A204.1 (cell line): ENCODE measurements at regions not wholly inside any gene's neighbourhood (a gene's known extent, or its start where the extent isn't known, plus 50 kb on each side); places are given as distances from the start of the nearest gene placed in this dataset.
"Not testable (repeated sequence)": the region's sequence is repeated elsewhere in the genome, so short reads cannot be mapped to it uniquely, and the experiment has no call there.

ENCODE experiments used
- FAIRE-seq: peaks from 2 replicates; lab custom pipeline; 2012; peaks lifted over from hg19 to GRCh38; lab: Jason Lieb, UNC

DNA sequence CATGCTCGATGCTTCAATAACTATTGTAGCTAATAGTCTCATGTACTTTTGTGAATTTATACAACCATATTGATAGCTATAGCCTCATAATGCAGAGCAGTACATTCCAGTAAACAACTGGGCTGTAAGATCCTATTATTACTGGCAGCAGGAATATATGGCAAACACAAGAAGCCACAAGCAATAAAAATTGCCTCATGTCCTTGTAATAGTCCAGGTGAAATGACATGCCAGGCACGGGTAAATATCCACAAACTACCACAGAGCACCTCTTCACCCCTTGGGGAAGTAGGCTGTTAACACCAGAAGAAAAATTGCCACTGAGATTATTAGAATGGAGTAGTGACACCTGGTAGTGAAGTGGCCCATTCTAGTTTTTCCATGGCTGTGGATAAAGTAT, 158.3 kb downstream of the MTX2 start:
- no peak for FAIRE-seq

DNA sequence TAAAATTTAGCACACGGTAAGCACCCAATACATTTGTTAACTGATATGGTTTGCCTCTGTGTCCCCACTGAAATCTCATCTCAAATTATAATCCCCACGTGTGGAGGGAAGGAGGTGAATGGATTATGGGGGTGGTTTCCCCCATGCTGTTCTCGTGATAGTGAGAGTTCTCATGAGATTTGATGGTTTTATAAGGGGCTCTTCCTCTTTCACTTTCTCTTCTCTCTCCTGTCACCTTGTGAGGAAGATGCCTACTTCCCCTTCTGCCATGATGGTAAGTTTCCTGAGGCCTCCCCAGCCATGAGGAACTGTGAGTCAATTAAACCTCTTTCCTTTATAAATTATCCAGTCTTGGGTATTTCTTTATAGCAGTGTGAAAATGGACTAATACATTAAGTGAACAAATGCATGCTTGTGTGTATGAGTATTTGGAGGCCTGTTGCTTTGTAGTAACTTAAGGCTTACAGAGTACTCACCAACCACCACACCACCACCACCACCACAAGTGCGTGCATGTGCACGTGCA, 159.8 kb downstream of the MTX2 start:
- FAIRE-seq: not testable (repeated sequence)

DNA sequence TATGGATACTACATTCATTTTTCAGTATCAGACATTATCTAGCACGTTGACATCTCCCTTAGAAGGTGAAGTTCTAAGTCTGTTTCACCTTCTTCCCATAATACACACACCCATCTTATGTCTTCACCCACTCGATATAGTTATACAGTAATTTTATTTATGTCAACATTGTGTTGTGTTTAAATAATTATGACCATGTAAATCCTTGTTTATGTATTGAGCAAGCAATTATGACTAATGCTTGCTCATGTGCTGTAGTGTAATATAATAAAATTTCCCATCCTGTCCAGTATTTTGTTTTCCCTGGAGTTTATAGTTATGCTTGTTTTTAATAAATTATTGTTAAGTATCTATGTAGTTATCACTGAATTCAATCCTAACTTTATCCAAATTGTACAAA, 163.2 kb downstream of the MTX2 start:
- no peak for FAIRE-seq

DNA sequence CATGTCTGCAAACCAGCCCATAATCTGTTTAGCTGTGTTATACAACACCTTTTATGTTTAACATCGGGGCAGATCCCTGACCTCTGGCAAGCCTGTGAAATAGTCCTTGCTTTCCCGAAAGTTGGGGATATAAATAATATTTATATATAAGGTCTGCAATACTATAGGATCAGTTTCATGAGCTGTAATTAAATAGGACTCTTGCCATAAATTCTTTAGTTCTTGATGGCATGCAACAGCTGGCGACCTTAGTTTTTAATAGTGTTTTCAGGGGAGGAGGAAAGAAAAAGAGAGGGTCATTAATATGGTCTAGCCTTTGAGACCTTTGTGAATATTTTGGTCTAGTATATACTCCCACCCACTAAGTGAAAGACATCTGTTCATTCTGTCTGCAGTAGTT, 166.5 kb downstream of the MTX2 start:
- no peak for FAIRE-seq

DNA sequence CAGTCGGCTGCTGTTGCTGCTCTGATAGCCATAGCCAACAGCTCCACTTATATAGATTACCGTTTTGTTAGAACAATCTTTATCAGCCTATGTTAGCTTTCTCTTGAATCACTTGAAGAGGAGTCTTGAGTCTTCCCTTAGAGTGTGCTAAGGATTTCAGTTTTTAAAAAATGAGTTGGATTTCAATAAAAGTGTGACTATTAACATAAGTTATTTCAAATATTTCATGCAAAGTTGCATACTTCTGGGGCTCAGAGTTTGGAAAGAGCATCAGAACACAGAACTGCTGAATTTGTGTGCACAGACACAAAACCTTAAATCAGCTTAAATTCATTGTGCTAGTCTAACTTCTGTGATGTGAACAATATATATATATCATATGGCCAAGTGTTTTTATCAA, 174.7 kb downstream of the MTX2 start:
- no peak for FAIRE-seq

DNA sequence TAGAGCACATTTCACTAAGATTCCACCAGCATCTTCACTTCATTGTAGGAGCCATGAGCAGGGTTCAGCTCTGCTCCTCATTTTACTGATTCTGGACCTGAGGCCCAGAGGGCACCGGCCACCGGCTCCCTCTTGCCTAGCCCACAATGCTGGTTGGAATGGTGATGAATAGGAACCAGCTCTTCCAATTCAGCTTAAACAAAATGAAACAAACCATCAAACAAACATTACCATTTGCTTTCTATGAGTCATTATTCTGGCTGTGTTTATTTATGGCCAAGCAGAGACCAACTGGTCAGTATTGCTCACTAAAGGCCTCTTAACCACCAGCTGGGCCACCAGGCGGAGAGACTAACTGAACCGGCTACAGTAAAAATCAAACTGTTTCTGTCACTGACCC, 176.7 kb downstream of the MTX2 start:
- no peak for FAIRE-seq

DNA sequence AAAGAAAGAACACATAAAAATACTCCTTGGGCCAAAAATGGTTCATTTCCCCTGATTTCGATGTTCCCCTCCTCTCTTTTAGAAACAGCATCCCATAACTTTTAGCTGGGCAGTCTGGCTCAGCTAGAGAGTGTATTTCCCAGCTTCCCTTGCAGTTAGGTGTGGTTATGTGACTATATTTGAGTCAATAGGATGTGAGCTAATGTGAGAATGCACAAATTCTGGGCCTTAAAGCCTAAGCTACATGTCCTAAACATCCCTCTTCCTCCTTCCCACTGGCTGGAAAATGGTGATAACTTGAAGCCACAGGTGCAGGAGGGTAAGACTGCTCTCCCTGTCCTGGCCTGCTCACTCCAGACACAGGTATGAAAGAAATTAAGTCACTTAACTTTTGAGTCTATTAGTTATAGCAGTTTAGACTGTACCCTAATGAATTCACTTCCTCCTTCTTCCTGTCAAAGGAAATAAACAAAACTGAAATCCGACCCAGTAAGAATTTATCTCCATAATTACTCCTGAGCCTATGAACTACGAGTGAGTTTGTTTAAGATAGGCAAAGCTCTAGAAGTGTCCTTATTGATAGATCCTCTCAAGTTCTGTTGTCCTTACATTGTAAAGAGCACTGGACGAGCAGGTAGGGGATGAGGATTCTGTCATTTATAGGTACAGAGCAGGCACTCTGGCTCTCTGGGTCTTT, 177.6 kb downstream of the MTX2 start:
- FAIRE-seq: no peak

DNA sequence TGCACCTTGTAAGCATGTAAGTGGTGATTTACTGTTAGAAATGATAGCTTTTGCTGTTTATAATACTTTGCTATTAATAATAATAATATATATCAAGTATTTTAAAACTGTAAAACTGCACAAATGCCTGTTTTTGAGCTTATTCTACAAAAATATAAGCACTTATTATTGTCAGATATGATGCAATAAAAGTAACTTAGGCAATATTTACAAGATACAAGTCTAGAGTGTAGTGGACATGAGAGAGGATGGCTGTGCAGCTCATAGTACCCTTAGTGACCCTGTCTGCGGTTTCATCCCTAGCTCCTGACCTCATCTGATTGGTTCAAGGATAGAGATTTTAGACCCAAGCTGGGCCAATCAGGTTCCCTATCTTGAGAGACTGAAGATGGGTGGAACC, 178.4 kb downstream of the MTX2 start:
- no peak for FAIRE-seq

DNA sequence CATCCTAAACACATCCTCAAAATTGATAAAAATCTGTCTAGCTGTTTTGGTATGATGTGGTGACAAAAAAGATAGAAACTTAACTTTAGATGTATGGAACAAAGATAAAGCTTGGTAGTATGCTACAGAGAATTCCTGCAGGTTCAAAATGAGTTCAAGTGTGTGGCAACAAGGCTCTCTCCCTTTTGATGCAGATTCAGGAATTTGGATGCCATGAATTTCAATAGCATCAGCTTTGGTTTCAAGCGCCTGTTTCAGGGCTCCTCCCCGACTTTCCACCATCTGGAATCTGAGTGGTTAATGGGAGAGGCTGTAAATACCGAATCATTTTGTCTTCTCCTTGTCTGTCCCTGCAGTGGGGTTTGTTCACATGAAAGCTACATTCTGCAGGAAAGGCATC, 180.6 kb downstream of the MTX2 start:
- no peak for FAIRE-seq

DNA sequence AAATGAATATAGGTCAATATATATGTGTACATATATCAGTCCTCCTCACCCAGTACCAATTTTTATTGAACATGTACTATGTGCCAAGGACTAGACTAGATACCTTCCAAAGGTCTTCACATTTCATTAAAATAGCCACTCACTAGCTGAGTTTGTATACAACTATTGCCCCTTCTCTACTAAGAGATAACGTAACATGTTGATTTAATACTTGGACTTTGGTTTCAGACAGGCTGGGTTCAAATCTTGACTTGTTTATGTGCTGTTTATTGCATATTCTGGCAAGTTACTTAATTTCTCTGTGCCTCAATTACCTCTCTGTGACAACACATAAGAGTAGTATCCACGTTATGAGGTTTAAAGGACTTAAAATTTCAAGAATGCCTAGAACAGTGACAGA, 184.5 kb downstream of the MTX2 start:
- FAIRE-seq: no peak

DNA sequence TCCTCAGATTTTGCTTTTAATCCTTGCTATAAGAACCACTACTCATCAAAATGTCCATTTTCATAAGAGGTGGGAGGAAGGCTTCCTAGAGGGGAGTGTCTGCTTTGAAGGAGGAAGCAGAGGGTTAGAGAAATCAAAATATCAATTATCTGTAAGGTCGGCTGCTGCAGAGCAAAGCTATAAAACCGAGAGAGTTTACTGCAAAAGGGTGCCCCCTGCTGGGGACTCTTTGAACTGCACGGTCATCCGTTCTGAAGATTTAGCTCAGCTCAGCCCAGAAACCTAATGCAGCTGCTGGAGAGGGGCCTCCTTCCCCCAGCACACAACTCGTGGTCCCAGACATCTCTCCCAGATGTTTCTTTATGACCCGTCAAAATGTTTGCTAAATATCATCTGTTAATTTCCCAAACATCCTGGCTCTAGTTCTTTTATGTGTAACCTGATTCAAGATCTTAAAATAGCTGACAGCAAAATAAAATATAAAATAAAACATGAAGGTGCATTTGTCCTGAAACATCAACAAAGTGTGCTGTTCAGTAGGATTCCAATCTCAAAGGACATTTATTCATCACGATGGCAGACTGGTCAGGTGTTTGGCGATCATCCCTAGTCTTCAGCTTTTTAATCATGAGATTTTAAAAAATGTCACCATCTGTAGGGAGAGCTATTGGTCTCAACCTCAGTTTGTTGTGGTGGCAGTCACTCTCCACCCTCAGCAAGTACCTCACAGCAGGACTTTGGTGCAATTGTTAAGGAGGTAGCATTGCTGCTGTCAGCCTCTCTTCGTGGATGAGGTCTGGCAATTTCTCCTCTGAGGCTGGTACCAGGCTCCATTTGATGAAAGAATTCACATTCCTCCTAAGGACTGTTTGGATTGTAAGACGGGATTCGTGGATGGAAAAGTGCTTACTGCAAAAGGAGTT, 185.9 kb downstream of the MTX2 start:
- FAIRE-seq: peak; percentile 51

DNA sequence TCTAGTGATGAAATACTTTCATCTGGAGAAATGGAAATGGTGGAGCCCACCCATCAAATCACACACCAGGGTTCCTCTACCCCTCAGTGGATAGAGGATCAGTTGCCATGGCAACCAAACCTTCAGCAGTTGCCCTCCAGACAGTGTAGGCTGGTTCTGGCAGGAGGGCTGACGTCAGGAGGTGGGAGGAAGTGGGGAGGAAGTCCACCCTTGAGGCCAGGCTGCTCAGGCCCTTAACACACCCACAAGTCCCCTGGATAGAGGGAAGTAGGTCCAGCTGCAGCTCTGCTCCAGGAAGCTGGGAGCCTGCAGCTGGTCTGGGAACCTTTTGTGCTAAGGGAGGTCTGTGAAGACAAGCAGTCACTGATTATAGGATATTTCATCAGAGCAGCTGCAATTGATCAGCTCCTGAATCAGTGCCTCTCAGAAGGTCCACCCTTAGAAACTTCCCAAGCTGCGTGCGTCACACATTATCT, 186.6 kb downstream of the MTX2 start:
- no peak for FAIRE-seq

DNA sequence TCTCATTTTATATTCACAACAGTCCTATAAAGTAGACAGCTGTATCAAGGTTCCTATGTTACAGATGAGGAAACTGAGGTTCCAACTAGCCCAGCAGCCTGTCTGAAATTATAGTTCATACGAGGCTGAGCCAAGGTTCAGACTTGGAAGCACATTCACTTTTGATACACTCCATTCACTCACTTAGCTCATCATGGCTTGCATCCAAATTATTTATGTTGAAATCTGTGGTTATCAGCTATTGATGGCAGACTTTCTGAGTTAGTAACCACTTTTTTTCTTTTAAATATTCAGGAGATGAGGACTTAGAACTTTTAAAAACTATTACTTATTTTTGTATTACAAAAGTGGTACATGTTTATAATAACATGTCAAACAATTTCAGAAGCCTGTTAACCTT, 188.2 kb downstream of the MTX2 start:
- no peak for FAIRE-seq

DNA sequence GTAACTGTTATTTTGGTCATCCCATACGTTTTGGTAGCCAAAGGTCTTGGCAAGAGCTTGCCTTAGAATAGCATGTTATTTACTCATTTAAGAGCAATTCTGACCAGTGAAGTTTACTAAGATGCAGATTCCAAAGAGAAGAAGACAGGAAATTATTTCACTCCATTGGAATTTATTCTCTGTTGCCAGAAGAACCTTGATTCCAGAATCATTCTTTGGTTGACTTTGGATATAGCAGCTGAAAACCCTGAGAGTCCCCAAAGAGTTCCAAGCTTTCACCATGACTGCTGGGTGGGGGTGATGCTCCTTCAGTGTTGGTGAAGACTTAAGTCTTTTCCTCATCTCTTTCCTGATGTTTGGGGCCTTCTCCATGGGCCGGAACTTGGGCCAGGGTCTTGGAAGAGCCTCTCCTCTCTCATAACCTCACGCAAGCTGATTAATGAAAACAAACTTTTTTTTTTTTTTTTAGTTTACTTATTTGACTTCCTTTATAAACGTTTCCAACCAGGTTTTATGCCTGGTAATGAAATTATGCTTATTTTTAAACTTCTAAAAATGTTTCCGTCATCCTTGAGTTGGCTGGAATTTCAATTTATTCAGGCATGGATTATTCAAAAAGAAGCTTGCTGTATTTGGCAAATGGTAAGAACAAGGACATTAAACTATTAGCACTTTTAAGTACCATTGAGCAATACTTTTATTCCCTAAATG, 192.0 kb downstream of the MTX2 start:
- no peak for FAIRE-seq

DNA sequence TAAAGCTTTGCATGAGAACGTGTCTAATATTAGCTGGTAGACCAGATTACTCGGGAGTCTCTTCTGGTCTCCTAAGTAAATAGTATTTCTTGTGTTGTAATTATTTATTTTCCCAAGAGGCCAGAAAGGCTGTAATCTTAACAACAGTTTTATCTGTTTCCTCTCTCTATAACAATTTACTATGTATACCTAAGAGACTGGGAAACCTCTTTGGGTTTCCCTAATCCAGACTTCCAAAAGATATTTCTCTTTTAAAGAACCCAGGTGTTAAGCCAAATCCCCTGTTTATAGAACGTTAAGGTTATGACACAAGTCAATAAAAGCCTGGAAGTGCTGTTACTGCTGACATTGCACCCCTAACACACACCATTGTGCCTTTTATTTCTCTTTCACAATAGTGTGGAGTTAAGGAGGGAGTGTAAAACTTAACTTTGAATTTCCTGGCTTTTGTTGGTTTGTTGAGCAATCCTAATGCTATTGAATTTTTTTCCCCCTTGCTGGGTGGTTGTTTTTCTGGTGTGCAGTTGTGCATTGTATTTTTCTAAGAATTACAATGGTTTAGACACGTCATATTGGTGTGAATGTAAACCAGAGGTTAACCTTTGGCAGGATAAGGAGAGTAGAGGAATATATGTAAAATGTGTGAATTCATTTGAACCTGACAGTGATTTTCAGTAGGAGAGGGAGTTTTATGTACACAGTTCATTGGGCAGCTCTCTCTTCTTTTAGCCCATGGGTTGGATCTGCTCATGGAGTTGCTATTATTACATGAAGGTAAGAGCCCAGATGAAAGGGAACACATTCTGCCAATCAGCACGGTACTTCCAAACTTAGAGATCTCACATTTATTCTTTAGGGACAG, 192.8 kb downstream of the MTX2 start:
- FAIRE-seq: no peak

DNA sequence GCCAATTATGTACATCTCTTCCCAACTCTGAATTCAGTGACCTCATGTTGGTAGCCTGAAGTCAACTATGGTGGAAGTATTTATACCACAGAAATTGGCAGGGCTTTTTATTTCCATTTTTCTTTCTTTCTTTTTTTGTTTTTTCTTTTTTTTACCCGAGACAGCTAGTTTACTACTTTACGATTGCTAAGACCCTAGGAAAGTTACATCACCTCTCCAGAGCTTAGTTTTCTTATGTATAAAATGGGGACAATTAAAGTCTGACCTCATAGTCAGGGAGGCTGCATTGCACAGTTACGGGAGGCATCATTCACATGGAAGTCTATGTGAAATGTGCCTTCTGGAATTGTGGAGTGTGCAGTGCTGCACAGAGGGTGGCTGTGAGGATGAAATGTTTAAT, 194.3 kb downstream of the MTX2 start:
- FAIRE-seq: no peak

DNA sequence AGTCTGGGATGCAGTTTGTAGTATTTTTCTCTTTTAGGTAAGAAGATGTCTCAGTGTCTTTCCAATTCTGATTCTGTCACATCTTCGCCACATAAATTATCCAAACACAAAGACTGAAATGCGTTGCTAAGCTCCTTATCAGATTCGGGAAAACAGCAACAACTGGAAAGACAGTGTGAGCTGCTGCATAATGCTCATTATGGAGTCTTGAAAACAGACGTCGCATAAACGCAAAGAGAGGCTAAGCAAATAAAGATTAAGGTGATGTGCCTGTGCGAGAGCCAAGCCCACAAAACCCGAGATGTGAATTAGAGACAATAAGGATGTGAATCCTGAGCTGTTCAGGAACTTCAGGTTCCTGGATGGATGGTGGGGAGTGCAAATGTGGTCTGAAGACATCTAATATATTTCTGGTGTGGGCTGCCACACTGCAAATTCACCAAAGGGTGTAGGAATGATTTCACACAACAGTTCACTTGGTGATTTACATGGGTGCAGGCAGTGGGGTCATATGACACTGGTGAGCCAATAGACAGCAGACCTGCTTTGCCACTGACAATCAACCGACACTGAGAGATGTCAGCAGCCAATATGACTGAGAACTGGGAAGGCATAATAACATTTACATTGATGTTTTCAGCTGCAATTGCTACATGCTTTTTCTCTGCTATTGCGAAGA, 195.8 kb downstream of the MTX2 start:
- FAIRE-seq: no peak

DNA sequence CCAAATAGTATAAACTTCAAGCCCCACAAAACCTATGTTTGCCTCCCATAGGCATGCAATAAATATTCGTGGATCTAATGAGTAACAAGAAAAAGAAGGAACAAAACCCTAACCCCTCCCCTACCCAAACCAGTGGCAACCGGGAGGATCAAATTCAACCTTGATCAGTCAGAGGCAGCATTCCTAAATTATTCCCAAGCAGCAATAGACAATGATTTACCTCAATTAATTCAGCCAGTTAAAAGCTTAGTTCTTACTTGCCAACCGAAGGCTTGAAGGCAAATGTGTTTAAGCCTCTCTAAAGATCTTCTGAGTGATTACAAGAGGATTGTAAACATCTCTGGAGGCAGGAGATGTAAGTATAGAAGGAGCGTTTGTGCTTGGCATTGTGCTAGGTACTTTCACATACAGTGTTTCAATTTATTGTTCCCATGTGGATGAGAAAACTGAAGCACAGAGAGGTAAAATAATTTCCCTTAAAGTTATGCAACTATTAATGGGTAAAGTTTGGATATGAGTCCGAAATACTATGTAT, 197.7 kb downstream of the MTX2 start:
- no peak for FAIRE-seq

DNA sequence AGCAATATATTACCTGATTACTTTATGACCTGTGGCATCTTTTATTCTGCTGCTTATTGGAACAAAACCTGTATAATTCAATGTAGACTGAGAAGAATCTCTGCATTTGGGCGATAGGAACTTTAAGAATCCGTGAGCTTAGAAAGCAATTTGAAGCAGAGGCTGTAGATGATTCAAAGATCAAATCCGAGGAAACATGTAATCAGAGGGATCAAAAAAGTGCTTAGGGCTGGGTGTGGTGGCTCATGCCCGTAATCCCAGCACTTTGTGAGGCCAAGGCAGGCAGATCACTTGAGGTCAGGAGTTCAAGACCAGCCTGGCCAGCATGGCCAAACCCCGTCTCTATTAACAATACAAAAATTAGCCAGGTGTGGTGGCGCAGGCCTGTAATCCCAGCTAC, 198.4 kb downstream of the MTX2 start:
- no peak for FAIRE-seq

DNA sequence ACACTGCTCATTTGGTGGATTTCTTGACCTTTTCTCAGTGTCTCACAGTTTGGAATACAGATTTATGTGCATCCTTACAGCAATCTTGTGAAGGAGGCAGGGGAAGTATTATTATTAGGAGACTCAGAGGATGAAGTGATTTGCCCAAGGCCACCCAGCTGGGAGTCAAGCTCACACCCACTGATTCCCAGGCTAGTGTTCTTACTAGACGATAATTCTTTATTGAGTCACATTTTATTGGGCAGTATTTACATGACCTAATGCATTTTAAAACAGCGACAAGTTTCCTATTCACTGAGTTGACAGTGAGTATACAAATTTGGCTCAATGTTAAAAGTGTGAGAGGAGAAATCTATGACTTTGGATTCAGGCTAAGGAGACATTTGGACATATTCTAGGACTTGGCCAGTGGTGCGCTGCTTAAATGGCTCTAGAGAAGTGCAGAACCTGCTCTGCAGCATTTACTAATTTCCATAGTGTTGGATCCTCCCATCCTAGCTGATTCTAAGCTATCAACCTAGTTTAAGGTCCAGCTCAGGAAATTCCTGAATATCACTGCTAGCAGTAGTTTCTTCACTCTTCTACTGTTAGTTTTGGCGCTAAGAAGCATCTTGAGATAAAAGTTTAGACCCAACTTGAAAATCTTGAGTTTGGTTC, 199.3 kb downstream of the MTX2 start:
- FAIRE-seq: no peak
